ENCODE measurements at regions not wholly inside any gene's neighbourhood (a gene's known extent, or its start where the extent isn't known, plus 50 kb on each side); places are given as distances from the start of the nearest gene placed in this dataset.

DNA sequence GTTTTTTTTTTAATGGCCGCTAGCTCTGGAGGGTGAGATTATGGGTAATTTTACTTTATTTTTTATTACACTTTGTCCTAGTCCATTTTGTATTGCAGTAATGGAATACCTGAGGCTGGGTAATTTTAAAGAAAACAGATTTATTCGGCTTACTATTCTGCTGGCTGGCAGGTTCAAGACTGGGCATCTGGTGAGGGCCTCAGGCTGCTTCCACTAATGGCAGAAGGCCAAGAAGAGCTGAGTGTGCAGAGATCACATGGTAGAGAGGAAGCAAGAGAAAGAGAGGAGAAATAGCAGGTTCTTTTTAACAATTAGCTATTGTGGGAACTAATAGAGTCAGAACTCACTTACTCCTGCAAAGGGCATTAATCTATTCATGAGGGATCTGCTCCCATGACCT lies 52.4 kb upstream of the ARHGAP28 start:
- TF ChIP-seq, protein P1, sequence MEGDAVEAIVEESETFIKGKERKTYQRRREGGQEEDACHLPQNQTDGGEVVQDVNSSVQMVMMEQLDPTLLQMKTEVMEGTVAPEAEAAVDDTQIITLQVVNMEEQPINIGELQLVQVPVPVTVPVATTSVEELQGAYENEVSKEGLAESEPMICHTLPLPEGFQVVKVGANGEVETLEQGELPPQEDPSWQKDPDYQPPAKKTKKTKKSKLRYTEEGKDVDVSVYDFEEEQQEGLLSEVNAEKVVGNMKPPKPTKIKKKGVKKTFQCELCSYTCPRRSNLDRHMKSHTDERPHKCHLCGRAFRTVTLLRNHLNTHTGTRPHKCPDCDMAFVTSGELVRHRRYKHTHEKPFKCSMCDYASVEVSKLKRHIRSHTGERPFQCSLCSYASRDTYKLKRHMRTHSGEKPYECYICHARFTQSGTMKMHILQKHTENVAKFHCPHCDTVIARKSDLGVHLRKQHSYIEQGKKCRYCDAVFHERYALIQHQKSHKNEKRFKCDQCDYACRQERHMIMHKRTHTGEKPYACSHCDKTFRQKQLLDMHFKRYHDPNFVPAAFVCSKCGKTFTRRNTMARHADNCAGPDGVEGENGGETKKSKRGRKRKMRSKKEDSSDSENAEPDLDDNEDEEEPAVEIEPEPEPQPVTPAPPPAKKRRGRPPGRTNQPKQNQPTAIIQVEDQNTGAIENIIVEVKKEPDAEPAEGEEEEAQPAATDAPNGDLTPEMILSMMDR (IDR thresholded peaks at IDR 0.05; ENCODE audit: low read depth, low read length): no peak
- TF ChIP-seq POLR2A (IDR thresholded peaks at IDR 0.05; ENCODE audit: extremely low read depth, insufficient read length): no peak
- TF ChIP-seq, protein P2, sequence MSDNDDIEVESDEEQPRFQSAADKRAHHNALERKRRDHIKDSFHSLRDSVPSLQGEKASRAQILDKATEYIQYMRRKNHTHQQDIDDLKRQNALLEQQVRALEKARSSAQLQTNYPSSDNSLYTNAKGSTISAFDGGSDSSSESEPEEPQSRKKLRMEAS (IDR thresholded peaks at IDR 0.05; ENCODE audit: low read depth, low read length): no peak
